Upper lobe of left lung (tissue), 6 donors: ENCODE measurements at regions not wholly inside any gene's neighbourhood (a gene's known extent, or its start where the extent isn't known, plus 50 kb on each side); places are given as distances from the start of the nearest gene placed in this dataset.

Experiments used
- ATAC-seq, 2 donors: fragments of 200-7000 bp; cut with Tn5 transposase; one replicate each; pipeline ENCODE4 v1.9.1; 2022; ENCODE audit warnings: mild to moderate bottlenecking in 2 of 2, moderate library complexity in 2 of 2; ENCODE audit not compliant: low FRiP score in 2 of 2
- DNase-seq, 2 donors: peaks; one replicate each; pipeline ENCODE4 v3.0.0-alpha.2; 2019 to 2020
- H3K27ac ChIP-seq, 4 donors: fragments of 200-600 bp; sonication (generic); one replicate each; pipeline ENCODE4 v1.5.1; 2016 to 2019
- H3K27me3 ChIP-seq, 4 donors: fragments of 200-600 bp; sonication (generic); one replicate each; pipeline ENCODE4 v1.5.1; 2017 to 2019
- H3K36me3 ChIP-seq, 4 donors: fragments of 200-600 bp; sonication (generic); one replicate each; pipeline ENCODE4 v1.5.1; 2016 to 2019
- H3K4me1 ChIP-seq, 4 donors: fragments of 200-600 bp; sonication (generic); one replicate each; pipeline ENCODE4 v1.5.1; 2018 to 2019
- H3K4me3 ChIP-seq, 4 donors: fragments of 200-600 bp; sonication (generic); one replicate each; pipeline ENCODE4 v1.5.1; 2017 to 2019; ENCODE audit warnings: mild to moderate bottlenecking in 2 of 4, moderate library complexity in 1 of 4
- H3K9me3 ChIP-seq, 4 donors: fragments of 200-600 bp; sonication (generic); one replicate each; pipeline ENCODE4 v1.5.1; 2018 to 2019
- CTCF ChIP-seq, 6 experiments: fragments of 450-650 bp in 4 of 6; fragments of 200-600 bp in 2 of 6; sonication (generic) in 2 of 6; IDR thresholded peaks; one replicate each; pipeline ENCODE4 v1.5.1; 2016 to 2019; ENCODE audit warnings: antibody characterized with exemption in 6 of 6
- EP300 ChIP-seq, 4 donors: sonication (generic); formaldehyde crosslinking; IDR thresholded peaks; one replicate each; pipeline ENCODE4 v1.5.1; 2017; ENCODE audit warnings: antibody characterized with exemption in 4 of 4, control low read depth in 2 of 4
- POLR2A ChIP-seq, 4 donors: fragments of 450-650 bp; IDR thresholded peaks; one replicate each; pipeline ENCODE4 v1.5.1; 2016 to 2017; ENCODE audit warnings: antibody characterized with exemption in 4 of 4, mild to moderate bottlenecking in 2 of 4
- POLR2AphosphoS5 ChIP-seq, 2 donors: sonication (generic); formaldehyde crosslinking; IDR thresholded peaks; one replicate each; pipeline ENCODE4 v1.5.1; 2017; ENCODE audit warnings: antibody characterized with exemption in 2 of 2
- WGBS, 2 donors: methylation state at CpG; one replicate each; pipeline ENCODE4 v1.1.5; 2017 to 2018; 5-methylcytosine and 5-hydroxymethylcytosine counted together
- donor health status: DM: no; HTN: no; CAD: no; lungs with moderate emphysema.
- donor health status: DM: no; HTN: yes; CAD: no; lungs with severe emphysema.

- Histone ChIP-seq H3K36me3 (no peaks in the 10 kb centered on the region), H3K4me1 (no peaks in the 10 kb centered on the region), H3K27ac (no peak overlapping the region), H3K27me3 (no peaks in the 10 kb centered on the region), H3K4me3 (no peak overlapping the region), H3K9me3 (no peaks in the 10 kb centered on the region)
- WGBS, 2 donors, result 71 to 85% methylated on average over 3 of the region's 3 CpGs
- DNase-seq (no peak), ATAC-seq (no peak)
- TF ChIP-seq POLR2AphosphoS5 (IDR thresholded peaks at IDR 0.05), result no peak
Measured at GRCh38 chr13:109611912-109612691, 174.3 kb downstream of the IRS2 start.

- no peaks in the 10 kb centered on the region for H3K36me3 ChIP-seq
- H3K9me3 ChIP-seq, result no peaks in the 10 kb centered on the region
- WGBS, 2 donors, result 53 to 60% methylated on average over 3 to 4 of the region's 4 CpGs
- no peak overlapping the region for H3K4me3 ChIP-seq
- DNase-seq, result peak in 1 of 2 donors; percentile 59
- no peak overlapping the region for H3K27ac ChIP-seq
- no peak for TF ChIP-seq EP300 (IDR thresholded peaks at IDR 0.05)
- TF ChIP-seq CTCF (IDR thresholded peaks at IDR 0.05), result peak; percentile 19 to 45 (median 34)
- TF ChIP-seq POLR2AphosphoS5 (IDR thresholded peaks at IDR 0.05), result no peak
- no peak for TF ChIP-seq POLR2A (IDR thresholded peaks at IDR 0.05)
- ATAC-seq, result peak; percentile 52 to 70
- H3K4me1 ChIP-seq, result no peaks in the 10 kb centered on the region
- no peaks in the 10 kb centered on the region for H3K27me3 ChIP-seq
Measured at GRCh38 chr13:109610517-109610916, 175.9 kb downstream of the IRS2 start.

GRCh38 chr13:109608503-109608902, 177.9 kb downstream of the IRS2 start:
- Histone ChIP-seq H3K27me3 (no peaks in the 10 kb centered on the region), H3K9me3 (no peaks in the 10 kb centered on the region), H3K36me3 (no peaks in the 10 kb centered on the region), H3K4me3 (no peak overlapping the region), H3K4me1 (no peaks in the 10 kb centered on the region), H3K27ac (no peak overlapping the region)
- DNase-seq (no peak), ATAC-seq (no peak)
- TF ChIP-seq EP300 (IDR thresholded peaks at IDR 0.05), result no peak
- TF ChIP-seq POLR2AphosphoS5 (IDR thresholded peaks at IDR 0.05), result no peak
- TF ChIP-seq POLR2A (IDR thresholded peaks at IDR 0.05), result no peak
- TF ChIP-seq CTCF (IDR thresholded peaks at IDR 0.05), result no peak
- WGBS, 2 donors, result 83% methylated on average over 3 of the region's 3 CpGs

GRCh38 chr13:109608059-109608458, 178.3 kb downstream of the IRS2 start:
- WGBS, 2 donors, result 94 to 96% methylated on average over 3 of the region's 3 CpGs
- ATAC-seq (no peak), DNase-seq (no peak)
- Histone ChIP-seq H3K36me3 (no peaks in the 10 kb centered on the region), H3K4me3 (no peak overlapping the region), H3K27me3 (no peaks in the 10 kb centered on the region), H3K9me3 (no peaks in the 10 kb centered on the region), H3K27ac (no peak overlapping the region), H3K4me1 (no peaks in the 10 kb centered on the region)
- TF ChIP-seq POLR2A (IDR thresholded peaks at IDR 0.05) (no peak), EP300 (IDR thresholded peaks at IDR 0.05) (no peak), CTCF (IDR thresholded peaks at IDR 0.05) (no peak), POLR2AphosphoS5 (IDR thresholded peaks at IDR 0.05) (no peak)

- Histone ChIP-seq H3K4me3 (no peak overlapping the region), H3K36me3 (no peaks in the 10 kb centered on the region), H3K27ac (no peak overlapping the region), H3K9me3 (no peaks in the 10 kb centered on the region), H3K27me3 (no peaks in the 10 kb centered on the region), H3K4me1 (no peaks in the 10 kb centered on the region)
- WGBS, 2 donors, result 26 to 50% methylated on average over 1 to 2 of the region's 2 CpGs
- TF ChIP-seq POLR2A (IDR thresholded peaks at IDR 0.05), result no peak
- TF ChIP-seq EP300 (IDR thresholded peaks at IDR 0.05), result no peak
- TF ChIP-seq CTCF (IDR thresholded peaks at IDR 0.05), result no peak
- TF ChIP-seq POLR2AphosphoS5 (IDR thresholded peaks at IDR 0.05), result no peak
- DNase-seq (no peak), ATAC-seq (no peak)
Measured at GRCh38 chr13:109606520-109606919, 179.9 kb downstream of the IRS2 start.
